Kidney (tissue), 13 donors: ENCODE measurements at regions not wholly inside any gene's neighbourhood (a gene's known extent, or its start where the extent isn't known, plus 50 kb on each side); places are given as distances from the start of the nearest gene placed in this dataset.

Experiments
- DNase-seq, 5 donors: peaks; one replicate each; pipeline ENCODE4 v3.0.0-alpha.2; 2013 to 2020
- FAIRE-seq: peaks from 2 replicates; lab custom pipeline; 2012; peaks lifted over from hg19 to GRCh38; lab: Jason Lieb, UNC
- H3K27ac ChIP-seq, 2 donors: one replicate each; pipeline ENCODE4 v1.7.0; 2013; ENCODE audit warnings: low read depth in 2 of 2, low read length in 2 of 2, inconsistent platforms in 1 of 2
- H3K27me3 ChIP-seq: one replicate; pipeline ENCODE4 v1.7.1; 2013; ENCODE audit warnings: low read length, inconsistent platforms; ENCODE audit not compliant: control insufficient read depth, insufficient read depth
- H3K36me3 ChIP-seq, 3 donors: one replicate each; pipeline versions ENCODE4 v1.7.0 to v1.7.1; 2013; ENCODE audit warnings: low read length in 3 of 3, control low read depth in 1 of 3, inconsistent platforms in 1 of 3; ENCODE audit not compliant: insufficient read depth in 3 of 3, control insufficient read depth in 2 of 3
- H3K4me1 ChIP-seq, 3 donors: one replicate each; pipeline versions ENCODE4 v1.7.0 to v1.7.1; 2013; ENCODE audit warnings: low read length in 3 of 3, inconsistent platforms in 1 of 3, low read depth in 1 of 3; ENCODE audit not compliant: control insufficient read depth in 2 of 3, insufficient read depth in 2 of 3
- H3K4me3 ChIP-seq, 3 donors: one replicate each; pipeline versions ENCODE4 v1.7.0 to v1.8.1; 2013; ENCODE audit warnings: low read length in 3 of 3, control low read depth in 1 of 3, inconsistent platforms in 1 of 3
- H3K9ac ChIP-seq, 3 donors: one replicate each; pipeline versions ENCODE4 v1.7.0 to v1.7.1; 2013; ENCODE audit warnings: low read length in 3 of 3, control low read depth in 1 of 3, inconsistent platforms in 1 of 3
- H3K9me3 ChIP-seq, 3 donors: one replicate each; pipeline versions ENCODE4 v1.7.0 to v1.7.1; 2013; ENCODE audit warnings: low read length in 3 of 3, control low read depth in 1 of 3, inconsistent platforms in 1 of 3; ENCODE audit not compliant: control insufficient read depth in 2 of 3, insufficient read depth in 1 of 3
- CTCF ChIP-seq: IDR thresholded peaks from 3 replicates; pipeline ENCODE4 v1.5.1; 2012; ENCODE audit warnings: mild to moderate bottlenecking, moderate library complexity, borderline replicate concordance; ENCODE audit not compliant: insufficient read depth; ENCODE audit errors: extremely low read depth
- intact Hi-C: fragments of 100-400 bp; cut with DNase I; formaldehyde crosslinking; loops from one replicate; pipeline ENCODE4 v1.11.1; 2022
- donor health status: control.
- donor health status: control.
- donor health status: control.
- donor health status: control.
- donor health status: control.
- donor health status: DM: yes; HTN: yes; CAD: no.
- donor health status: Normal renal cell carcinoma (clear cell type).

GRCh38 chr6:6729971-6730370, 141.5 kb downstream of the LY86 start:
- Histone ChIP-seq H3K4me3 (no peak overlapping the region), H3K9ac (no peak overlapping the region), H3K27ac (no peak overlapping the region), H3K4me1 (peaks cover 0 to 8% (median 6%) of the 10 kb centered on the region in 3 donors), H3K27me3 (no peaks in the 10 kb centered on the region), H3K36me3 (no peaks in the 10 kb centered on the region), H3K9me3 (no peaks in the 10 kb centered on the region)
- intact Hi-C loops = no loop called here
- no peak for TF ChIP-seq CTCF
- DNase-seq (no peak), FAIRE-seq (no peak)

- Histone ChIP-seq H3K9me3 (no peaks in the 10 kb centered on the region), H3K36me3 (no peaks in the 10 kb centered on the region), H3K27ac (no peak overlapping the region), H3K4me3 (no peak overlapping the region), H3K4me1 (no peaks in the 10 kb centered on the region), H3K9ac (no peak overlapping the region), H3K27me3 (no peaks in the 10 kb centered on the region)
- FAIRE-seq (no peak), DNase-seq (no peak)
- intact Hi-C loops = no loop called here
- no peak for TF ChIP-seq CTCF
Measured at GRCh38 chr6:6730831-6731230, 142.3 kb downstream of the LY86 start.

- no peak for TF ChIP-seq CTCF
- Histone ChIP-seq H3K4me1 (peaks cover 0 to 8% (median 0%) of the 10 kb centered on the region in 3 donors), H3K9me3 (no peaks in the 10 kb centered on the region), H3K4me3 (no peak overlapping the region), H3K9ac (no peak overlapping the region), H3K36me3 (no peaks in the 10 kb centered on the region), H3K27me3 (no peaks in the 10 kb centered on the region), H3K27ac (no peak overlapping the region)
- intact Hi-C loops = no loop called here
- FAIRE-seq = no peak
- no peak for DNase-seq
Measured at GRCh38 chr6:6734479-6735465, 146.3 kb downstream of the LY86 start.
